PC-3 (cell line): ENCODE measurements at regions not wholly inside any gene's neighbourhood (a gene's known extent, or its start where the extent isn't known, plus 50 kb on each side); places are given as distances from the start of the nearest gene placed in this dataset.

Experiments used
- CTCF ChIP-seq: fragments of 300-600 bp; sonication (generic); conservative IDR thresholded peaks from 2 replicates; pipeline ENCODE4 v1.5.1; 2017; ENCODE audit warnings: antibody characterized with exemption, low read depth, mild to moderate bottlenecking, low read length
- EZH2 ChIP-seq: fragments of 300-600 bp; sonication (generic); IDR thresholded peaks from one replicate; pipeline ENCODE4 v1.6.1; 2017; ENCODE audit warnings: antibody characterized with exemption, mild to moderate bottlenecking, low read length; ENCODE audit not compliant: unreplicated experiment
- EZH2phosphoT487 ChIP-seq: fragments of 300-600 bp; sonication (generic); IDR thresholded peaks from 2 replicates; pipeline ENCODE4 v1.6.1; 2018; ENCODE audit warnings: mild to moderate bottlenecking, antibody characterized with exemption, low read length, borderline replicate concordance

GRCh38 chr4:155530857-155531256 is 135.8 kb upstream of the GUCY1A1 start:
- TF ChIP-seq CTCF (no peak), EZH2 (no peak), EZH2phosphoT487 (no peak)
